ENCODE measurements at regions not wholly inside any gene's neighbourhood (a gene's known extent, or its start where the extent isn't known, plus 50 kb on each side); places are given as distances from the start of the nearest gene placed in this dataset.

DNA sequence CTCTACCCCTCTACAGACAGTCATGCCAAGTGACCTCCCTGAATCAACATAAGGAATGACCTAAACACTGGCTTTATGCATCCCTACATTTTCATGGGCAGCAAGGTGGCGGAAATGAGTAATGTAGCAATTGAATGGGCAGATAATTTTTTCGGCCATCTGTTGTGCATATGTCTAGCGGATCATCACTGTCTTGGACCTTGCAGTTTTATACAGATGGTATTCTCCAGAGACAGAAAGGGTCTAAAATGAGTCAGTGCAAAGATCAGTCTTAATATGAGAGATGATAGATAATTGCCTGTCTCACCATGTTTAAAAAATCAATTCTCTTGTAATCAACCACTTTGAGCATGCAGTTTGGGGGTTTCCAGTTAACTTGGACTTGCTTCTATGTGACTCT, 177.3 kb upstream of the DKK2 start:
- TF ChIP-seq POLR2AphosphoS5 (IDR thresholded peaks at IDR 0.05; ENCODE audit: low read depth, low read length), result no peak
- no peak for TF ChIP-seq CTCF (IDR thresholded peaks at IDR 0.05 in 2 of 3, conservative IDR thresholded peaks at IDR 0.05 in 1 of 3; ENCODE audit: borderline replicate concordance in 1 of 3, insufficient read depth in 1 of 3, low read depth in 2 of 3, low read length in 2 of 3)
- no peak for TF ChIP-seq EZH2 (IDR thresholded peaks at IDR 0.05)
- no peak for TF ChIP-seq ZFX (IDR thresholded peaks at IDR 0.05)
- no peak for TF ChIP-seq FOSL1 (IDR thresholded peaks at IDR 0.05; ENCODE audit: low read depth)
- no peak for TF ChIP-seq RAD21 (IDR thresholded peaks at IDR 0.05; ENCODE audit: low read depth)
- no peak for TF ChIP-seq CEBPB (IDR thresholded peaks at IDR 0.05; ENCODE audit: low read depth)
- no peak for TF ChIP-seq EGR1 (IDR thresholded peaks at IDR 0.05; ENCODE audit: low read depth)
- TF ChIP-seq POLR2A (IDR thresholded peaks at IDR 0.05; ENCODE audit: borderline replicate concordance, extremely low read depth, insufficient read depth, insufficient read length), result no peak
- TF ChIP-seq, protein P1, sequence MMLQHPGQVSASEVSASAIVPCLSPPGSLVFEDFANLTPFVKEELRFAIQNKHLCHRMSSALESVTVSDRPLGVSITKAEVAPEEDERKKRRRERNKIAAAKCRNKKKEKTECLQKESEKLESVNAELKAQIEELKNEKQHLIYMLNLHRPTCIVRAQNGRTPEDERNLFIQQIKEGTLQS (IDR thresholded peaks at IDR 0.05), result no peak
